ENCODE measurements at regions not wholly inside any gene's neighbourhood (a gene's known extent, or its start where the extent isn't known, plus 50 kb on each side); places are given as distances from the start of the nearest gene placed in this dataset.
"Not testable (repeated sequence)": the region's sequence is repeated elsewhere in the genome, so short reads cannot be mapped to it uniquely, and the experiment has no call there.

DNA sequence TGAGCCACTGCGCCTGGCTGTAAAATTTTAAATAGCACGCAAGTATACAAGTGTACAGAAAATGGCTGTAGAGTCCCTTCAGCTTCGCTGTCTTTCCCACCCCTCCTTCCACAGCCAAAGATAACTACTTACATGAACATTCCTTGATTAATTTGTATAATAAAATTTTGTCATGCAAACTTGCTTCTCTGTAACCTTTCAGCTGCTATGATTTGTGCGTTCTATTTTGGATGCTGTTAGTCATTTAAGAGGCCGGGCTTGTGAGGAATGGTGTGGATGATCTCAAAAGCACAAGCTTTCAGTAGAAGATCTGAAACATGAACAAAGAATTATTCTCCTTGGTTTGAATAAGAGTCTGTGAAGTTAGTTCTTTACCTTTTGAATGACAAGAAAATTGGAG is 115.0 kb upstream of the TLE1 start:
- no peak overlapping the region for H3K27ac ChIP-seq
- TF ChIP-seq, protein P1, sequence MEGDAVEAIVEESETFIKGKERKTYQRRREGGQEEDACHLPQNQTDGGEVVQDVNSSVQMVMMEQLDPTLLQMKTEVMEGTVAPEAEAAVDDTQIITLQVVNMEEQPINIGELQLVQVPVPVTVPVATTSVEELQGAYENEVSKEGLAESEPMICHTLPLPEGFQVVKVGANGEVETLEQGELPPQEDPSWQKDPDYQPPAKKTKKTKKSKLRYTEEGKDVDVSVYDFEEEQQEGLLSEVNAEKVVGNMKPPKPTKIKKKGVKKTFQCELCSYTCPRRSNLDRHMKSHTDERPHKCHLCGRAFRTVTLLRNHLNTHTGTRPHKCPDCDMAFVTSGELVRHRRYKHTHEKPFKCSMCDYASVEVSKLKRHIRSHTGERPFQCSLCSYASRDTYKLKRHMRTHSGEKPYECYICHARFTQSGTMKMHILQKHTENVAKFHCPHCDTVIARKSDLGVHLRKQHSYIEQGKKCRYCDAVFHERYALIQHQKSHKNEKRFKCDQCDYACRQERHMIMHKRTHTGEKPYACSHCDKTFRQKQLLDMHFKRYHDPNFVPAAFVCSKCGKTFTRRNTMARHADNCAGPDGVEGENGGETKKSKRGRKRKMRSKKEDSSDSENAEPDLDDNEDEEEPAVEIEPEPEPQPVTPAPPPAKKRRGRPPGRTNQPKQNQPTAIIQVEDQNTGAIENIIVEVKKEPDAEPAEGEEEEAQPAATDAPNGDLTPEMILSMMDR (conservative IDR thresholded peaks at IDR 0.05), result no peak
- TF ChIP-seq ZFX (IDR thresholded peaks at IDR 0.05), result no peak

DNA sequence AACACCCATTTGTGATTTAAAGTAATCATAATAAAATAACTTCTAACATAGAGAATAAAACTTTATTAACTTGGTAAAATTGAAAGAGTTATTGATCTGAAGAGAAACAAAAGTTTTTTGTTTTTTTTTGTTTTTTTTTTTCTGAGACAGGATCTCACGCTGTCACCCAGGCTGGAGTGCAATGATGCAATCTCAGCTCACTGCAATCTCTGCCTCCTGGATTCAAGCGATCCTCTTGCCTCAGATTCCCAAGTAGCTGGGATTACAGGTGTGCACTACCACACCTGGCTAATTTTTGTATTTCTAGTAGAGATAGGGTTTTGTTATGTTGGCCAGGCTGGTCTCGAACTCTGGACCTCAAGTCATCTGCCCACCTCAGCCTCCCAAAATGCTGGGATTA is 116.5 kb upstream of the SPATA31D4 start:
- not testable (repeated sequence) for H3K27ac ChIP-seq

DNA sequence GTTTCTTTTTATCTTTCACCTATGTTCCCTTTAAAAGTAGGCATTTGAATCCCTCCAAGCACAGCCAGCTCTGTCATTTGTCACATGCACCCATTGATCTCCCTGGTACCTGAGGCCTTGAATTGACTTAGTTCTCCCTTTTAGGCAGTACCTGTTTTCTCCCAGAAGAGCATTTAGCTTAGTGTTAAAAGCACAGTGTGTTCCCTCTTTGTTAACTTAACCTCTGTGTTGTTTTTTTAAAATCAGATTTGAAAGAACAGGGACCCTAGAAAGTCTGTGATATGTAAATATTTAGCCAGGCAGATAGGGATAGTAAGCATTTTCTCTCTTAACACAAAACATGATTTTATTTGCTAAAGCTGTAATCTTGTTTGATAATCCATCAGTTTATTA is 113.8 kb upstream of the SPATA31D4 start:
- H3K27ac ChIP-seq, result peak overlapping the region; percentile 62; the same call in 1 of the 2 replicates
- no peak for TF ChIP-seq ZFX (IDR thresholded peaks at IDR 0.05)
- TF ChIP-seq, protein P1 (conservative IDR thresholded peaks at IDR 0.05), result no peak

DNA sequence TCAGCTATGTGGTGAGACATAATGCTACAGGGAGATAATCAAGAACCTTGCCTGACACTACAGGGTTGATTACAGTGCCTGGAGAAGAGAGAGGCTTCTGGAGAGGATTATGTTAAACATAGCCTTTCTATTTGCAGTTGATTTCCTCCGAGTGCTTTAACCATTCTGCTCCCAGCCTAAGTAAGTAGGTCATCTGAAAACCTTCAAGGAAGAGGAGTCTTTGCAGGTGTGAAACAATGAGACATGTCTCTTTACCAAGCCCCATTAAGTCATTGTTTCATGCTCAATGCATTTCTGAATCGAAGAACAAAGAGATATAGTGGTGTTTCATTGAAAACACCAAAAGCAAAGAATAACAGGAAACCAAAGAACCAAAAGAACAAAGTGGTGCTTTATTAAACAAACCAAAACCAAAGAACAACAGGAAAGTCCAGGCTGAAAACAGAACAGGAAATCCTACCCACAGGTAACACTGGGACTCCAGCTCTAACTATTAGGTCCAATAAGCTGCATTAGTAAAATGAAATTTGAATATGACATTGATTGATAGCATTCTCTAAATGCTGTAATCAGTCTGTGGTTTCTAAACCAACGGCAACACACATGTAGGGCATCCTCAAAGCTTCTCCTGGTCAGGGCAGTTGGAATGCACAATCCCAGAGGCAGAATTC is 113.3 kb upstream of the SPATA31D4 start:
- H3K27ac ChIP-seq, result peak overlapping the region; percentile 77

DNA sequence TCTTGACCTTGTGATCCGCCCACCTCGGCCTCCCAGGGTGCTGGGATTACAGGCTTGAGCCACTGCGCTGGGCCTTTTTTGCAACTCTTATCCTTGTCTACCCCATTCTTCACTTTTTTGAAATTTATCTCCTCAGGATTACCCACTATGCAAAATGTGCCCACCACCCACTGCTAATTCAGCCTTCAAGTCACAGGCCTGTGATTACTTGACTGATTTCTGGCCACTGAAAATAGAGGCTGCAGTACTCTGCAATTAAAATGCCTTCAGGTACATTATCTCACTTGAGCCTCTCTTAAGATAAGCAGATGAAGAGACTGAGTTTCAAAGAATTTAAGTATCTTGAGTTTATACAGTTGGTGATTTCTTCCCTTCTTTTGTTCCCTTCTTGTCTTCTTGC is 112.4 kb upstream of the SPATA31D4 start:
- peak overlapping the region; percentile 77 for H3K27ac ChIP-seq
- TF ChIP-seq, protein P1 (conservative IDR thresholded peaks at IDR 0.05), result no peak
- no peak for TF ChIP-seq ZFX (IDR thresholded peaks at IDR 0.05)

More for the DNA sequence above, 113.3 kb upstream of the SPATA31D4 start:
- no peak for TF ChIP-seq ZFX (IDR thresholded peaks at IDR 0.05)
- TF ChIP-seq, protein P1 (conservative IDR thresholded peaks at IDR 0.05), result no peak

DNA sequence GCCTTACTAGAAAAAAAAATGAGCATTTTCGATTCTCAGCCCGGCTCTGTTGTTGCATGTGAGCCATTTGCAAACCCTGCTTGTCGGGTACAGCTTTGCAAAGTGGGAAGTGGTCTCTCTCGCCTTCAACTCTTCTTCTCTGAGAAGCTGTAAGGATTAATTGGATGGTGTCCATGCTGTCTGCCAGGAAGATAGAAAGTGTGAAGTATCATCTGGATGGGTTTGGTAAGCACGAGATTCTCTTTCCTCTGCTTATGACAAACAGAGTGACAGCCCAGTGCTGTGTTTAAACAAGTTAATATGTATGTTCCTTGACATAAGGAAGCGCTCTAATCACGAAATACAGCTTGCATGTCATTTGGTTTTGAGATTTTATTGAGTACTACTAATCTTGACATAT is 109.1 kb upstream of the SPATA31D4 start:
- TF ChIP-seq, protein P1 (conservative IDR thresholded peaks at IDR 0.05), result no peak
- no peak for TF ChIP-seq ZFX (IDR thresholded peaks at IDR 0.05)
- H3K27ac ChIP-seq, result no peak overlapping the region

DNA sequence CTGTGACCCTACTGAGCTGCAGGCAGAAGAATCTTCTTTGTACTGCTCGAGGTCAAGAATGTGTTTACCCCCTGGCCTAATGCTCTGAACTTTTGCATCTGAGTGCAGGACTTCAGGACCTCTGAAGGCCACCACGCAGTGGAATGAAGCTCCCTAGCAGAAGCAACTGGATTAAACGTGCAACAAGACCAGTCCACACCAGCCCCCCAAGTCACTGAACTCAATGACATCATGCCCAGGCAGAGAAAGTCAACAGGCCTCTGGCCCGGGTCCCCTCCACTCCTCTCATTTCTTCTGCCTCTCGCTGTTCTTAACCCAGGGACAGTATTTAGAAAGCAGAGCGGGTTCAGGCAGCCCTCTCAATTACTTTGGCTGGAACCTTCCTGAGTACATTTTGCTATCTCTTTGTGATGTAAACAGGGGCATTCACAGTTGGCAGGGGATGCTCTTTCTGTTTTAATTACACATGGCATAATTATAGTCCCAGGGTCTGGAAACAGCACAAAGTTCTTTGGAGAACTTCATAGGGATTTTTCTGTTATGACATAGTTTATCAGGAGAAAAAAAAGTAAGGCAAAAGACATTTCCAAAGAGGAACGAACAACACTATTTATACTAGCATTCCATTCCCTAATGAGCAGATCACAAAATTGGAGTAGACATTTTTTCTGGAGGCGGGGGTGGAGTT is 108.2 kb upstream of the SPATA31D4 start:
- H3K27ac ChIP-seq, result no peak overlapping the region

More for the DNA sequence above, 108.2 kb upstream of the SPATA31D4 start:
- TF ChIP-seq, protein P1 (conservative IDR thresholded peaks at IDR 0.05), result no peak
- no peak for TF ChIP-seq ZFX (IDR thresholded peaks at IDR 0.05)
